H1 (cell line): ENCODE measurements at regions not wholly inside any gene's neighbourhood (a gene's known extent, or its start where the extent isn't known, plus 50 kb on each side); places are given as distances from the start of the nearest gene placed in this dataset.
"Not testable (repeated sequence)": the region's sequence is repeated elsewhere in the genome, so short reads cannot be mapped to it uniquely, and the experiment has no call there.

ENCODE experiments used
- CTCF ChIA-PET: fragments of 300-600 bp; sonication (Branson Sonifier 250); formaldehyde crosslinking; loops from one replicate; lab custom pipeline; 2021; ENCODE audit not compliant: partially characterized antibody; lab: Charles Lee
- POLR2A ChIA-PET: fragments of 300-600 bp; sonication (Branson Sonifier 250); formaldehyde crosslinking; loops from one replicate; lab custom pipeline; 2021; ENCODE audit warnings: inconsistent platforms; ENCODE audit not compliant: partially characterized antibody; lab: Charles Lee
- DNase-seq, 2 experiments: peaks; one replicate each; pipeline versions ENCODE4 v3.0.0 to v3.0.0-alpha.2; 2010 to 2022; ENCODE audit warnings: low spot score in 2 of 2, low read depth in 1 of 2, mixed read lengths in 1 of 2
- FAIRE-seq: peaks from 2 replicates; lab custom pipeline; 2011; peaks lifted over from hg19 to GRCh38; lab: Jason Lieb, UNC
- H2AFZ ChIP-seq: 2 replicates; pipeline ENCODE4 v1.8.1; 2012; ENCODE audit warnings: low read length, inconsistent platforms
- H2AK5ac ChIP-seq: 2 replicates; pipeline ENCODE4 v1.6.1; 2013; ENCODE audit warnings: low read depth, low read length
- H2BK120ac ChIP-seq: replicated peaks from 2 replicates; pipeline ENCODE3; 2013; ENCODE audit warnings: low read depth, low read length, inconsistent platforms
- H2BK12ac ChIP-seq: 2 replicates; pipeline ENCODE4 v1.6.1; 2013; ENCODE audit warnings: low read depth, low read length
- H2BK15ac ChIP-seq: 2 replicates; pipeline ENCODE4 v1.6.1; 2013; ENCODE audit warnings: low read length
- H2BK20ac ChIP-seq: 2 replicates; pipeline ENCODE4 v1.6.1; 2013; ENCODE audit warnings: low read length
- H2BK5ac ChIP-seq: 2 replicates; pipeline ENCODE4 v1.6.1; 2013; ENCODE audit warnings: low read depth, low read length
- H3K14ac ChIP-seq: 2 replicates; pipeline ENCODE4 v1.6.1; 2013; ENCODE audit warnings: inconsistent platforms; ENCODE audit not compliant: insufficient read length
- H3K18ac ChIP-seq: 2 replicates; pipeline ENCODE4 v1.6.1; 2013; ENCODE audit warnings: low read length; ENCODE audit errors: extremely low read depth
- H3K23ac ChIP-seq: 2 replicates; pipeline ENCODE4 v1.6.1; 2013; ENCODE audit warnings: inconsistent platforms; ENCODE audit not compliant: insufficient read length
- H3K23me2 ChIP-seq: 2 replicates; pipeline ENCODE4 v1.6.1; 2013; ENCODE audit warnings: low read depth, low read length
- H3K27ac ChIP-seq: 2 replicates; pipeline ENCODE4 v1.6.1; 2011; ENCODE audit warnings: low read depth, low read length, inconsistent platforms
- H3K27me3 ChIP-seq, 4 experiments: replicated peaks in 1 of 4; 1 replicate in 1 of 4; 2 replicates in 3 of 4; pipeline versions ENCODE4 v1.6.1 to v1.8.1; 2011 to 2013; ENCODE audit warnings: low read length in 3 of 4, mild to moderate bottlenecking in 3 of 4, inconsistent platforms in 2 of 4, mixed read lengths in 2 of 4, moderate library complexity in 1 of 4; ENCODE audit not compliant: control insufficient read depth in 3 of 4, insufficient read depth in 3 of 4; ENCODE audit errors: extremely low read depth in 1 of 4
- H3K36me3 ChIP-seq, 4 experiments: 2 replicates each; pipeline versions ENCODE4 v1.6.1 to v1.8.1; 2011 to 2013; ENCODE audit warnings: mild to moderate bottlenecking in 4 of 4, low read length in 3 of 4, moderate library complexity in 2 of 4, control low read depth in 1 of 4, inconsistent platforms in 1 of 4; ENCODE audit not compliant: insufficient read depth in 4 of 4, control insufficient read depth in 2 of 4
- H3K4ac ChIP-seq: replicated peaks from 2 replicates; pipeline ENCODE3; 2013; ENCODE audit warnings: low read length, low read depth, mixed read lengths, inconsistent platforms; ENCODE audit not compliant: insufficient read length
- H3K4me1 ChIP-seq, 4 experiments: replicated peaks in 1 of 4; 1 replicate in 1 of 4; 2 replicates in 3 of 4; pipeline versions ENCODE4 v1.6.1 to v1.8.1; 2011 to 2013; ENCODE audit warnings: low read length in 3 of 4, inconsistent platforms in 2 of 4, mixed read lengths in 1 of 4; ENCODE audit not compliant: insufficient read depth in 4 of 4, control insufficient read depth in 3 of 4
- H3K4me2 ChIP-seq, 2 experiments: 2 replicates each; pipeline versions ENCODE4 v1.6.1 to v1.8.1; 2011 to 2013; ENCODE audit warnings: low read depth in 2 of 2, low read length in 2 of 2, control low read depth in 1 of 2, inconsistent platforms in 1 of 2, mild to moderate bottlenecking in 1 of 2; ENCODE audit not compliant: insufficient read depth in 1 of 2
- H3K4me3 ChIP-seq, 4 experiments: fragments of 200-600, 300-600 bp in 1 of 4; sonication (generic), shearing (Covaris generic), sonication (Bioruptor Twin) in 1 of 4; 2 replicates each; pipeline versions ENCODE4 v1.5.1 to v1.8.1; 2011 to 2016; ENCODE audit warnings: low read length in 4 of 4, low read depth in 3 of 4, control low read depth in 2 of 4, inconsistent platforms in 2 of 4, mild to moderate bottlenecking in 2 of 4, mixed read lengths in 1 of 4, moderate library complexity in 1 of 4; ENCODE audit not compliant: insufficient read depth in 2 of 4; ENCODE audit errors: extremely low read depth in 1 of 4
- H3K56ac ChIP-seq: replicated peaks from 2 replicates; pipeline ENCODE3; 2013; ENCODE audit warnings: low read depth, mild to moderate bottlenecking, mixed read lengths, low read length, inconsistent platforms; ENCODE audit not compliant: insufficient read length
- H3K79me1 ChIP-seq: 2 replicates; pipeline ENCODE4 v1.6.1; 2013; ENCODE audit warnings: low read depth, low read length, control low read depth
- H3K79me2 ChIP-seq, 2 experiments: 2 replicates each; pipeline versions ENCODE4 v1.6.1 to v1.8.1; 2012 to 2013; ENCODE audit warnings: low read length in 2 of 2, mild to moderate bottlenecking in 2 of 2, inconsistent platforms in 1 of 2; ENCODE audit not compliant: insufficient read depth in 2 of 2, control insufficient read depth in 1 of 2
- H3K9ac ChIP-seq, 4 experiments: replicated peaks in 1 of 4; 1 replicate in 1 of 4; 2 replicates in 3 of 4; pipeline versions ENCODE4 v1.6.1 to v1.8.1; 2011 to 2013; ENCODE audit warnings: low read depth in 3 of 4, low read length in 3 of 4, control low read depth in 2 of 4, mild to moderate bottlenecking in 2 of 4, moderate library complexity in 2 of 4, inconsistent platforms in 1 of 4; ENCODE audit errors: extremely low read depth in 1 of 4
- H3K9me3 ChIP-seq, 2 experiments: 2 replicates each; pipeline versions ENCODE4 v1.6.1 to v1.8.1; 2012 to 2013; ENCODE audit warnings: mild to moderate bottlenecking in 2 of 2, moderate library complexity in 2 of 2, control low read depth in 1 of 2, inconsistent platforms in 1 of 2, low read depth in 1 of 2, low read length in 1 of 2, mixed read lengths in 1 of 2; ENCODE audit not compliant: insufficient read depth in 2 of 2
- H4K20me1 ChIP-seq, 2 experiments: replicated peaks in 1 of 2; 2 replicates each; pipeline versions ENCODE3 to v1.8.1; 2011 to 2013; ENCODE audit warnings: inconsistent platforms in 2 of 2, low read length in 2 of 2, mild to moderate bottlenecking in 1 of 2; ENCODE audit not compliant: insufficient read depth in 2 of 2, control insufficient read depth in 1 of 2
- H4K5ac ChIP-seq: 2 replicates; pipeline ENCODE4 v1.6.1; 2013; ENCODE audit warnings: low read length, low read depth, mixed read lengths, inconsistent platforms; ENCODE audit not compliant: insufficient read length
- H4K8ac ChIP-seq: 2 replicates; pipeline ENCODE4 v1.8.0; 2013; ENCODE audit warnings: mild to moderate bottlenecking, moderate library complexity, low read length, inconsistent platforms; ENCODE audit not compliant: insufficient read depth; ENCODE audit errors: extremely low read depth
- H4K91ac ChIP-seq: replicated peaks from 2 replicates; pipeline ENCODE3; 2013; ENCODE audit warnings: low read length, mixed read lengths, inconsistent platforms; ENCODE audit not compliant: insufficient read length
- NRF1 ChIP-seq: IDR thresholded peaks from 2 replicates; pipeline ENCODE4 v1.6.1; 2011; ENCODE audit warnings: mild to moderate bottlenecking, low read depth, low read length, improper control_type of control experiment
- WGBS, 2 experiments: shearing (Covaris generic) in 1 of 2; methylation state at CpG; one replicate each; pipeline versions ENCODE4 v1.1.6 to v1.1.7; 2013 to 2015; ENCODE audit warnings: low lambda C conversion rate in 2 of 2, mixed read lengths in 2 of 2, inconsistent platforms in 1 of 2, low coverage in 1 of 2, missing lambda C conversion rate in 1 of 2; ENCODE audit not compliant: insufficient replicate concordance in 2 of 2, insufficient coverage in 1 of 2, insufficient read length in 1 of 2; ENCODE audit errors: extremely low coverage in 1 of 2, missing lambda C conversion rate in 1 of 2; 5-methylcytosine and 5-hydroxymethylcytosine counted together

- no peak for TF ChIP-seq NRF1
Measured at GRCh38 chr7:63106506-63107388, 891.9 kb upstream of the ZNF722 start (continued).

- H3K14ac ChIP-seq, H3K27me3 ChIP-seq, H3K23ac ChIP-seq, CTCF ChIA-PET, H3K4me1 ChIP-seq, H2BK5ac ChIP-seq, H3K4me3 ChIP-seq, H2BK120ac ChIP-seq, FAIRE-seq, H3K4ac ChIP-seq, H2BK15ac ChIP-seq, H3K23me2 ChIP-seq, H3K27ac ChIP-seq, DNase-seq, H4K20me1 ChIP-seq, H3K79me1 ChIP-seq, H3K56ac ChIP-seq, H3K18ac ChIP-seq, H2BK12ac ChIP-seq, H2AFZ ChIP-seq, POLR2A ChIA-PET, H4K8ac ChIP-seq, H2AK5ac ChIP-seq, H4K5ac ChIP-seq, H3K4me2 ChIP-seq, H4K91ac ChIP-seq, H3K79me2 ChIP-seq, H2BK20ac ChIP-seq, H3K9ac ChIP-seq: not testable (repeated sequence)
- Histone ChIP-seq H3K9me3 (peaks cover 45 to 73% of the 10 kb centered on the region in 2 experiments), H3K36me3 (peaks cover 0 to 10% (median 0%) of the 10 kb centered on the region in 4 experiments; a peak in 1 of 8 replicates)
- 82% methylated on average over 7 of the region's 7 CpGs; no CpG with 5 or more reads in 1 of the 2 experiments for WGBS, 2 experiments
Measured at GRCh38 chr7:63111511-63111910, 887.1 kb upstream of the ZNF722 start.
